Endothelial cell of umbilical vein (primary cell): ENCODE measurements at regions not wholly inside any gene's neighbourhood (a gene's known extent, or its start where the extent isn't known, plus 50 kb on each side); places are given as distances from the start of the nearest gene placed in this dataset.

ENCODE experiments used
- BruUV-seq: library from RNA; stranded (reverse); fragments of 400-500 nt; replicated peaks from 2 replicates; lab custom pipeline; 2021; lab: Mats Ljungman, UMichigan
- CTCF ChIA-PET: fragments of 300-600, 350-600 bp; sonication (Branson Sonifier 250); formaldehyde crosslinking; loops from one replicate; lab custom pipeline; 2021; ENCODE audit warnings: antibody characterized with exemption, inconsistent platforms; lab: Charles Lee
- POLR2A ChIA-PET: fragments of 300-600, 350-600 bp; sonication (Branson Sonifier 250); formaldehyde crosslinking; loops from one replicate; lab custom pipeline; 2021; ENCODE audit warnings: antibody characterized with exemption, inconsistent platforms; lab: Charles Lee
- DNase-seq: peaks from one replicate; pipeline ENCODE4 v3.0.0-alpha.2; 2011; ENCODE audit warnings: low read depth, low spot score
- FAIRE-seq: peaks from 2 replicates; lab custom pipeline; 2011; peaks lifted over from hg19 to GRCh38; lab: Jason Lieb, UNC
- H2AFZ ChIP-seq: 2 replicates; pipeline ENCODE4 v1.6.0; 2012; ENCODE audit warnings: low read depth, low read length, control low read depth, inconsistent platforms
- H3K27ac ChIP-seq: 2 replicates; pipeline ENCODE4 v1.5.1; 2011; ENCODE audit warnings: low read depth, mild to moderate bottlenecking, control low read depth, low read length, moderate library complexity; ENCODE audit not compliant: insufficient read depth
- H3K27me3 ChIP-seq, 2 experiments: 2 replicates each; pipeline versions ENCODE4 v1.6.0 to v1.6.1; 2011; ENCODE audit warnings: low read length in 2 of 2, mixed read lengths in 1 of 2; ENCODE audit not compliant: control insufficient read depth in 2 of 2, insufficient read depth in 2 of 2
- H3K36me3 ChIP-seq, 2 experiments: 2 replicates in 1 of 2; 3 replicates in 1 of 2; pipeline ENCODE4 v1.5.1; 2011; ENCODE audit warnings: low read length in 2 of 2, mild to moderate bottlenecking in 1 of 2, moderate library complexity in 1 of 2; ENCODE audit not compliant: control insufficient read depth in 2 of 2, insufficient read depth in 2 of 2; ENCODE audit errors: extremely low read depth in 1 of 2
- H3K4me1 ChIP-seq: 3 replicates; pipeline ENCODE4 v1.5.1; 2011; ENCODE audit warnings: mild to moderate bottlenecking, low read length; ENCODE audit not compliant: control insufficient read depth, insufficient read depth; ENCODE audit errors: extremely low read depth
- H3K4me2 ChIP-seq: 2 replicates; pipeline ENCODE4 v1.6.1; 2011; ENCODE audit warnings: low read length, control low read depth, mixed read lengths; ENCODE audit not compliant: insufficient read depth
- H3K4me3 ChIP-seq, 3 experiments: fragments of 200-600 bp in 1 of 3; sonication (generic), shearing (Covaris generic) in 1 of 3; replicated peaks in 1 of 3; 2 replicates each; pipeline ENCODE4 v1.5.1; 2011 to 2016; ENCODE audit warnings: control low read depth in 3 of 3, low read length in 3 of 3, mild to moderate bottlenecking in 2 of 3, inconsistent platforms in 1 of 3, low read depth in 1 of 3, moderate library complexity in 1 of 3; ENCODE audit not compliant: insufficient read depth in 1 of 3
- H3K79me2 ChIP-seq: 2 replicates; pipeline ENCODE4 v1.6.0; 2012; ENCODE audit warnings: low read length, inconsistent platforms; ENCODE audit not compliant: control insufficient read depth, insufficient read depth
- H3K9ac ChIP-seq: replicated peaks from 2 replicates; pipeline ENCODE3; 2011; ENCODE audit warnings: low read length, control low read depth; ENCODE audit not compliant: insufficient read depth; ENCODE audit errors: extremely low read depth
- H3K9me1 ChIP-seq: replicated peaks from 3 replicates; pipeline ENCODE4 v1.6.0; 2011; ENCODE audit warnings: mild to moderate bottlenecking, low read length; ENCODE audit not compliant: control insufficient read depth, insufficient read depth; ENCODE audit errors: extremely low read depth
- H3K9me3 ChIP-seq: replicated peaks from 2 replicates; pipeline ENCODE4 v1.5.1; 2012; ENCODE audit warnings: low read length, inconsistent platforms; ENCODE audit not compliant: control insufficient read depth, insufficient read depth
- H4K20me1 ChIP-seq: replicated peaks from 2 replicates; pipeline ENCODE3; 2011; ENCODE audit warnings: mild to moderate bottlenecking, low read length; ENCODE audit not compliant: control insufficient read depth, insufficient read depth; ENCODE audit errors: extremely low read depth
- CTCF ChIP-seq, 2 donors: IDR thresholded peaks; 1 replicate in 1 of 2; 2 replicates in 1 of 2; pipeline ENCODE4 v1.5.1; 2011; ENCODE audit warnings: low read length in 2 of 2, mild to moderate bottlenecking in 2 of 2, moderate library complexity in 2 of 2, control low read depth in 1 of 2, inconsistent platforms in 1 of 2, low read depth in 1 of 2; ENCODE audit not compliant: insufficient read depth in 1 of 2; ENCODE audit errors: extremely low read depth in 1 of 2
- EZH2 ChIP-seq: IDR thresholded peaks from 2 replicates; pipeline ENCODE4 v1.6.1; 2012; ENCODE audit warnings: borderline replicate concordance, low read depth, mild to moderate bottlenecking, moderate library complexity, low read length, inconsistent platforms; ENCODE audit not compliant: severe bottlenecking
- FOS ChIP-seq: IDR thresholded peaks from 2 replicates; pipeline ENCODE4 v1.6.1; 2011; ENCODE audit warnings: mild to moderate bottlenecking, low read length, moderate library complexity, borderline replicate concordance; ENCODE audit not compliant: insufficient read depth
- GATA2 ChIP-seq: IDR thresholded peaks from 2 replicates; pipeline ENCODE4 v1.7.0; 2011; ENCODE audit warnings: low read depth, mild to moderate bottlenecking, moderate library complexity, mixed read lengths, low read length; ENCODE audit not compliant: insufficient read length, insufficient read depth
- JUN ChIP-seq: IDR thresholded peaks from 2 replicates; pipeline ENCODE4 v1.6.1; 2011; ENCODE audit warnings: borderline replicate concordance, low read depth; ENCODE audit not compliant: insufficient read length, insufficient read depth
- MAX ChIP-seq: IDR thresholded peaks from 2 replicates; pipeline ENCODE4 v1.6.1; 2011; ENCODE audit not compliant: insufficient read depth, insufficient read length
- MYC ChIP-seq: IDR thresholded peaks from one replicate; pipeline ENCODE4 v1.6.1; 2011; ENCODE audit warnings: mild to moderate bottlenecking, low read depth, low read length
- POLR2A ChIP-seq: IDR thresholded peaks from 2 replicates; pipeline ENCODE4 v1.6.1; 2012; ENCODE audit warnings: low read depth, mild to moderate bottlenecking, control low read depth, low read length
- POLR2AphosphoS5 ChIP-seq: IDR thresholded peaks from 2 replicates; pipeline ENCODE4 v1.6.1; 2012; ENCODE audit warnings: low read depth, mild to moderate bottlenecking, control low read depth, low read length, moderate library complexity; ENCODE audit not compliant: insufficient read depth
- dilution Hi-C: fragments of 300-500 bp; cut with MboI; formaldehyde crosslinking; loops from one replicate; pipeline ENCODE4 v1.15.0; 2019; ENCODE audit warnings: low sequenced_read_pairs; ENCODE audit not compliant: extremely low pct_ligation_motif_present
- intact Hi-C: fragments of 100-400 bp; cut with micrococcal nuclease; formaldehyde crosslinking; loops from one replicate; pipeline ENCODE4 v1.10.0; 2022

- intact Hi-C loops = no loop called here
- no peak for FAIRE-seq
- Histone ChIP-seq H3K36me3 (no peaks in the 10 kb centered on the region), H3K27ac (no peak overlapping the region), H3K79me2 (no peaks in the 10 kb centered on the region), H3K27me3 (peaks cover 3 to 5% of the 10 kb centered on the region in 2 experiments), H3K4me3 (no peak overlapping the region), H3K9me1 (no peaks in the 10 kb centered on the region), H2AFZ (no peak overlapping the region), H3K4me1 (no peaks in the 10 kb centered on the region), H3K9ac (no peak overlapping the region), H3K9me3 (no peaks in the 10 kb centered on the region), H3K4me2 (no peak overlapping the region), H4K20me1 (no peaks in the 10 kb centered on the region)
- ChIA-PET CTCF (no interaction called here), POLR2A (no interaction called here)
- DNase-seq = no peak
- TF ChIP-seq CTCF (IDR thresholded peaks at IDR 0.05; ENCODE audit: extremely low read depth in 1 of 2, insufficient read depth in 1 of 2, low read depth in 1 of 2, low read length in 2 of 2) = no peak
- TF ChIP-seq GATA2 = no peak
- TF ChIP-seq MYC = no peak
- no peak for TF ChIP-seq POLR2A
- TF ChIP-seq JUN = no peak
- no peak for TF ChIP-seq POLR2AphosphoS5
- no peak for TF ChIP-seq MAX
- TF ChIP-seq FOS = no peak
- no peak for TF ChIP-seq EZH2
- no TSS peak for BruUV-seq
- dilution Hi-C loops = no loop called here
Observed at GRCh38 chr2:136214307-136215200, 96.6 kb upstream of the CXCR4 start.
